ENCODE measurements at regions not wholly inside any gene's neighbourhood (a gene's known extent, or its start where the extent isn't known, plus 50 kb on each side); places are given as distances from the start of the nearest gene placed in this dataset.

DNA sequence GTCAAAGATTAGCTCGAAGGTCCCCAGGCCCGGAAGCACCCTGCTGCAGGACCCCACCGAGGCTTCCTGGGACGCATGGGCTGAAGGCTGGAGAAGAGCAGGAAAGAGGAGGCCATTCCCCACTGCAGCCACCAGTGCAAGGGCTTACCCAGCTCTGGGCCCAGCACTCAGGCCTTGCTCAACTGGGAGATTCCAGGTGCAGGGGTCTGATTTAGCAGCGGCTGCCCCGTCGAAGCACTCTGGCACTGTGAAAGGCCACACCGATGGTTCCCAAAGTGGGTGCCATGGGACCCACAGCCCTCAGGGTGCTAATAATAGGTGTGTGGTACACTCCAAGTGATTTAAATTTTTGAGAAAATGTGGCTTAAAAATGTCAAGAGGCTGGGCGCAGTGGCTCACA is 130.9 kb downstream of the OAT start:
- H3K79me2 ChIP-seq (ENCODE audit: control insufficient read depth, low read length): no peaks in the 10 kb centered on the region
- H4K20me1 ChIP-seq (ENCODE audit: control insufficient read depth, insufficient read depth, low read depth, low read length): no peaks in the 10 kb centered on the region
- H3K36me3 ChIP-seq (ENCODE audit: control insufficient read depth, low read length): no peaks in the 10 kb centered on the region
- peaks cover 13% of the 10 kb centered on the region; the same call in 1 of the 2 replicates for H3K27me3 ChIP-seq (ENCODE audit: control insufficient read depth, low read length)
- H3F3A ChIP-seq (ENCODE audit: control insufficient read depth, insufficient read depth): no peaks in the 10 kb centered on the region
- no peaks in the 10 kb centered on the region for H3K9me3 ChIP-seq (ENCODE audit: control insufficient read depth, insufficient read depth, low read length)
- no peaks in the 10 kb centered on the region for H3K9me2 ChIP-seq (replicated peaks; ENCODE audit: control insufficient read depth, low read length)
- H3K4me2 ChIP-seq (ENCODE audit: low read length): no peak overlapping the region
- no peak for TF ChIP-seq EZH2phosphoT487 (IDR thresholded peaks at IDR 0.05; ENCODE audit: borderline replicate concordance, low read length)
- TF ChIP-seq, protein P1, sequence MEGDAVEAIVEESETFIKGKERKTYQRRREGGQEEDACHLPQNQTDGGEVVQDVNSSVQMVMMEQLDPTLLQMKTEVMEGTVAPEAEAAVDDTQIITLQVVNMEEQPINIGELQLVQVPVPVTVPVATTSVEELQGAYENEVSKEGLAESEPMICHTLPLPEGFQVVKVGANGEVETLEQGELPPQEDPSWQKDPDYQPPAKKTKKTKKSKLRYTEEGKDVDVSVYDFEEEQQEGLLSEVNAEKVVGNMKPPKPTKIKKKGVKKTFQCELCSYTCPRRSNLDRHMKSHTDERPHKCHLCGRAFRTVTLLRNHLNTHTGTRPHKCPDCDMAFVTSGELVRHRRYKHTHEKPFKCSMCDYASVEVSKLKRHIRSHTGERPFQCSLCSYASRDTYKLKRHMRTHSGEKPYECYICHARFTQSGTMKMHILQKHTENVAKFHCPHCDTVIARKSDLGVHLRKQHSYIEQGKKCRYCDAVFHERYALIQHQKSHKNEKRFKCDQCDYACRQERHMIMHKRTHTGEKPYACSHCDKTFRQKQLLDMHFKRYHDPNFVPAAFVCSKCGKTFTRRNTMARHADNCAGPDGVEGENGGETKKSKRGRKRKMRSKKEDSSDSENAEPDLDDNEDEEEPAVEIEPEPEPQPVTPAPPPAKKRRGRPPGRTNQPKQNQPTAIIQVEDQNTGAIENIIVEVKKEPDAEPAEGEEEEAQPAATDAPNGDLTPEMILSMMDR (IDR thresholded peaks at IDR 0.05; ENCODE audit: low read depth, low read length, poor library complexity, severe bottlenecking): no peak
- no peak overlapping the region for H3K27ac ChIP-seq (ENCODE audit: low read depth, low read length)
- no peak overlapping the region for H3K4me3 ChIP-seq (ENCODE audit: low read length)
- peaks cover 10% of the 10 kb centered on the region for H3K4me1 ChIP-seq (ENCODE audit: control insufficient read depth, low read length)

DNA sequence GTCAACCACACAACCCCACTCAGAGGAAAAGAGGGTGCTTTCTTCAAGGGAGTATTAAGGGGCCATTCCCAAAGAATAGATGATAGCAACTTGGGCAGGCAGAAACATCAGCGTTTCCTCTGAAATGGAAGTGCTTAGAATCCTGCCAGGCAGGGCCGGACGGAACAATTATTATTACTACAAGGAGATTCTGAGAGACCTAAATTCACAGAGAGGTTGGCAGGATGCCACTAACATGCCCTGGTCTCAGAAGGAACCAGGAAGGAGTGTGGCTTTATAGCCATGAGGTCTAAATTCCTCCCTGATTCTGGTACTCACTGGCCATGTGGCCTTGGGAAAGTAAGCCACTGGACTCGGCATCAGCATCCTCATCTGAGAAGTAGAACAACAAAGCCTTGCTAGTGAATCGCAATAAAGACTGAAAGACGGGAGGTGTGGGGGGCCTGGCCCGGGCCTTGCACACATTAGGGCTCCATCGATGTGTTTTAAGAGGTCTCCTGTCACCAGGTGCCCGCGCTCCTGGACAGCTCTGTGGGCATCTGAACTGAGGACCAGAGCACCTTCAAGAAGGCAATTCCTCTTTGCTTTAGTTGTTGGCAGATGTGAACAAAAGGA is 131.5 kb downstream of the OAT start:
- no peak overlapping the region for H3K4me2 ChIP-seq (ENCODE audit: low read length)
- no peak overlapping the region for H3K4me3 ChIP-seq (ENCODE audit: low read length)
- H3K4me1 ChIP-seq (ENCODE audit: control insufficient read depth, low read length): peaks cover 10% of the 10 kb centered on the region
- H3K27ac ChIP-seq (ENCODE audit: low read depth, low read length): no peak overlapping the region
- no peaks in the 10 kb centered on the region for H3F3A ChIP-seq (ENCODE audit: control insufficient read depth, insufficient read depth)
- no peak for TF ChIP-seq EZH2phosphoT487 (IDR thresholded peaks at IDR 0.05; ENCODE audit: borderline replicate concordance, low read length)
- TF ChIP-seq, protein P1 (IDR thresholded peaks at IDR 0.05; ENCODE audit: low read depth, low read length, poor library complexity, severe bottlenecking): no peak
- H3K9me2 ChIP-seq (replicated peaks; ENCODE audit: control insufficient read depth, low read length): no peaks in the 10 kb centered on the region
- no peaks in the 10 kb centered on the region for H3K36me3 ChIP-seq (ENCODE audit: control insufficient read depth, low read length)
- H3K27me3 ChIP-seq (ENCODE audit: control insufficient read depth, low read length): peaks cover 13% of the 10 kb centered on the region; the same call in 1 of the 2 replicates
- H4K20me1 ChIP-seq (ENCODE audit: control insufficient read depth, insufficient read depth, low read depth, low read length): no peaks in the 10 kb centered on the region
- no peaks in the 10 kb centered on the region for H3K9me3 ChIP-seq (ENCODE audit: control insufficient read depth, insufficient read depth, low read length)
- H3K79me2 ChIP-seq (ENCODE audit: control insufficient read depth, low read length): no peaks in the 10 kb centered on the region

DNA sequence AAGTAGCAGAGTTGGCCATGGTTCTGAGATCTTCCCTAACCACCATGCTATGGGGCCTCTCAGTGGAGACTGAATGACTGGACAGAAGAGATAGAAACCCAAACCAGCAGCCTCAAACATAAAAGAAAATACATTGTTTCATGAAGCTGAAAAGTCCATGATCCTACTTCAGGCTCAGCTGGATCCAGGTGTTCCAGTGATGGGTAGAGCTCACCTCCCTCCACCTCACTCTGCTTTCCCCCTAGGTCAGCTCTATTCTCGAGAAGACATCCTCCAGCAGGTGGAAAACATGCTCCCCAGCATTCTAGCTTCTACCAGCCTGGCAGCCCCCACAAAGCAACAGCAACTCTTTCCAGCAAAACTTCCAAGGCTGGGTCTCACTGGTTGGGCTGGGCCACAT is 132.1 kb downstream of the OAT start:
- Histone ChIP-seq H3K9me2 (replicated peaks; ENCODE audit: control insufficient read depth, low read length) (no peaks in the 10 kb centered on the region), H3K27me3 (ENCODE audit: control insufficient read depth, low read length) (peaks cover 13% of the 10 kb centered on the region; the same call in 1 of the 2 replicates), H3K36me3 (ENCODE audit: control insufficient read depth, low read length) (no peaks in the 10 kb centered on the region), H3F3A (ENCODE audit: control insufficient read depth, insufficient read depth) (no peaks in the 10 kb centered on the region), H3K79me2 (ENCODE audit: control insufficient read depth, low read length) (no peaks in the 10 kb centered on the region), H4K20me1 (ENCODE audit: control insufficient read depth, insufficient read depth, low read depth, low read length) (no peaks in the 10 kb centered on the region), H3K4me3 (ENCODE audit: low read length) (no peak overlapping the region), H3K9me3 (ENCODE audit: control insufficient read depth, insufficient read depth, low read length) (no peaks in the 10 kb centered on the region), H3K4me2 (ENCODE audit: low read length) (no peak overlapping the region), H3K27ac (ENCODE audit: low read depth, low read length) (no peak overlapping the region), H3K4me1 (ENCODE audit: control insufficient read depth, low read length) (peaks cover 10% of the 10 kb centered on the region)
- TF ChIP-seq, protein P1 (IDR thresholded peaks at IDR 0.05; ENCODE audit: low read depth, low read length, poor library complexity, severe bottlenecking): no peak
- TF ChIP-seq EZH2phosphoT487 (IDR thresholded peaks at IDR 0.05; ENCODE audit: borderline replicate concordance, low read length): no peak
